GM19023 (cell line): ENCODE measurements at regions not wholly inside any gene's neighbourhood (a gene's known extent, or its start where the extent isn't known, plus 50 kb on each side); places are given as distances from the start of the nearest gene placed in this dataset.
"Not testable (repeated sequence)": the region's sequence is repeated elsewhere in the genome, so short reads cannot be mapped to it uniquely, and the experiment has no call there.

ENCODE experiments used
- ATAC-seq: cut with Tn5 transposase; IDR thresholded peaks from one replicate; pipeline ENCODE4 v1.9.1; 2021; ENCODE audit warnings: mild to moderate bottlenecking, moderate library complexity; ENCODE audit not compliant: unreplicated experiment

DNA sequence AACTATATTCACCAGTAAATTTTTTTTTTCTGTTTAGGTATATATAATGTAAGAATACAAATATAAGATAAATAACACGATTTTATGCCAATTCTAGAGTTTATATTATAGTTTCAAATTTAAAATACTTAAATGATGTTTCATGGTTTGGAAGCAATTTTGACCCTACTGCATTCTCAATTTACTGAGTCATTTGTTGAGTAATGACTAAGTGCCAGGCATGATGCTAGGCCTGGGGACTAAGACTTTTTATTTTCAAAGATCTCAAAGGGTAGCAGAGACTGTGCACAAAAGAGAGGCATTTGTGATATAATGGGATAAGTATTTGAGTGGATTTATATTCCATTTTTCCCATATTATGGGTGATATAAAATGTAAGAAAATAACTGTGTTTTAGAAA lies 78.9 kb upstream of the SMIM30 start:
- ATAC-seq, result no peak

DNA sequence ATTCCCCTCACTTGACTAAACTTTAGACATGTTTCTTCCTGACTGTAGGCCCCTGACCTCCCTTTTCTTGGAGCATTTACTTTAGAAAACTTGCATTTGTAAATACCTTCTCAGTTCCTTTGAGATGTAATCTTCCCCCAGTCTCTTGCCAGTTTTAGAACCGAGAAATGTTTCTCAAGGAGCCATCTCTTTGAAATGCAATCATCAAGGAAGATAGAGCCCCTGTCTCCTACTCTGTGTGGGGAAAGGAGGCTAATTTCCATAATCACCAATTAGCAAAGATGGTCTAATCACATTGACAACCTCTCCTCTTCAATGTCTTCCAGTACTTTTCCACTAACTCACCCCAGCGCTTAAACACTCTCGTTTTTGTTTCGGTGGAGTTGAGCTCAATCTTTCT lies 70.0 kb upstream of the SMIM30 start:
- ATAC-seq, result no peak

DNA sequence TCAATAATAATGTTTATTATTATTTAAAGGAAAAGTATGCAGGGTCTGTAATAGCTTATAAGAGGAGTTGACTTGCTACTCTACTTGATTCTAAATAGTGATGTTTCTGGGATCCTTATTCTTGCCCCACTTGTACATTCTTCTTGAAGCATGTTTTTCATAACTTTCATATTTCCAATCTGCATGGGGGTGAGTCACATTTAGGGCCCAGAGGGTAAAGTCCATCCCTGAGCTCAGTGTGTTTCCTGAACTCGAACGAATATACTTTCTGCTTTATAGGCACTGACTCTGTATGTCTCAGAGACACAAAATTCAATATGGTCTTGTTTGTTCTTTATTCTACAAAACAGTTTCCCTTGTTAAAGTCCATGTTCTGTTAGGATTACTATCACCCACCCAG lies 61.0 kb upstream of the SMIM30 start:
- no peak for ATAC-seq

DNA sequence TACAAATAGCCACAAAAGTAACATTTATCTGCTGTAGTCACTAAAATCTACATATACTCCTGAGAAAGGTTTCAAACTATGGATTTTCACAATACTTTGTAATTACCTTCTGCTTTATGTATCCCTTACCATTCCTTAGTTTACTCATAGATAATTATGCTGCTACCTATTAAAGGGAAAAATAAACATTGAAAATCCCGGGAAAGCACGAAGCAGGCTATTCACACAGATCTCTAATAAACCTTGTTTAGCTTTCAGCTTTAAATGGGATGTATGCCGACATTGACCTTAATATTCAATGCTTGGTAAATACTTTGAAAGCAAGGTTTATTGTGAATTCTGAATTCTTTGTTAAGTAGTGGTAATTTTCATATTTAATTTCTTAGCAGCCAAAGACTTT lies 58.5 kb upstream of the SMIM30 start:
- no peak for ATAC-seq

DNA sequence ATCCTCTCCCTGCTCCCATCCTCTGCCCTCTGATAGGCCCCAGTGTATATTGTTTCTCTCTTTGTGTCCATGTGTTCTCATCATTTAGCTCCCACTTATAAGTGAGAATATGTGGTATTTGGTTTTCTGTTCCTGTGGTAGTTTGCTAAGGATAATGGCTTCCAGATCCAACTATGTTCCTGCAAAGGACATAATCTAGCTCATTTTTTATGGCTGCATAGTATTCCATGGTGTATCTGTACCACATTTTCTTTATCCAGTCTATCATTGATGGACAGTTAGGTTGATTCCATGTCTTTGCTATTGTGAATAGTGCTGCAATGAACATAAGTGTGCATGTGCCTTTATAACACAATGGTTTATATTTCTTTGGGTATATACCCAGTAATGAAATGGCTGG lies 57.8 kb upstream of the SMIM30 start:
- ATAC-seq, result not testable (repeated sequence)

DNA sequence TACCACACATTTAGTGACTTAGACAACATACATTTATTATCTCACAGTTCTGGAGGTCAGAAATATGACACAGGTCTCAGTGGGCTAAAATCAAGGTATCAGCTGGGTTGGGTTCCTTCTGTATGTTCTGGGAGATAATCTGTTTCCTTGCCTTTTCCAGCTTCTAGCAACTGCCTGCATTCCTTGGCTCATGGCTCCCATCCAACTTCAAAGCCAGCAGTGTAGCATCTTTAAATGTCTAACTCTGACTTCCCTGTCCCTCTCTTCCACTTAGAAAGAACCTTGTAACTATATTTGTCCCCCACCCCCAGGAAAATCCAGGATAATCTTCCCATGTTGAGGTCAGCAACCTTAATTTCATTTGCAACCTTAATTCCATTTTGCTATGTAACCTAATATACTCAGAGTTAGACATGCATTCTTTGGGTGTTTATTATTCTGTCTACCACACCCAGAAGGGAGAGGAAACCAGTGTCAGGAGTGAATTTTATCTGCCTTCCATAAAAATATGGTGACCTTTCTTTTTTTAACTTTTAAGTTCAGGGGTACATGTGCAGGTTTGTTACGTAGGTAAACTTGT lies 57.3 kb upstream of the SMIM30 start:
- no peak for ATAC-seq

DNA sequence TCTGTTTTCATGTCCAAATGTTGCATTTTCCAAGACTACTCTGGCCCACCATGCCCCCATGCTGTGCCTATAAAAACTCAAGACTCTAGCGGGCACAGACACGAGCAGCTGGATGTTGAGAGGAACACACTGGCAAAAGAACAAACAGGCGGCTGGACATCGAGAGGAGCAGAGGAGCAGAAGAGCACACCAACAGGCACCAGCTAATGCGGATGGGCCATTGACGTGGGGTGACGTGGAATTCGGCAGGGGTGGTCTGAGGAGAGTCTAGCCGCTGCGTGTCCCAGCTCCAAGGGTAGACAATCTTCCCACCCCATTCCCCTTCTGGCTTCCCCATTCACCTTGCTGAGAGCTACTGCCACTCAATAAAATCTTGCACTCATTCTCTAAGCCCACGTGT lies 54.4 kb upstream of the SMIM30 start:
- no peak for ATAC-seq

DNA sequence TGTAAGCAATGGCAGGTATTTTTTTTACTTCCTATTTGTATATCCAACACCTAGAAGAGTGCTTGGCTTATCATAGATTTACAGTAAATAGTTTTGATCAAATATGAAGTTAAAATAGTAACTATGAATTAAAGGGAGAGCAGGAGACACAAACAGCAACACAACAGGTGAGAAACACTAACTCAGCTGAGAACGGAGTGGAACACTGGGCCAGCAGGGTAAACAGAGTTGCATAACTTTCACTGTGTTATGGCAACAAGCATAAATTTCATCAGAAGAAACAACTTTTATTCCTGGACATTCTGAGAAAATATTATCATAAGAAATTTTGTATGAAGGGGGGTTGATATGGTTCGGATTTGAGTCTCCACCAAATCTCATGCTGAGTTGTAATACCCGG lies 52.2 kb upstream of the SMIM30 start:
- ATAC-seq, result no peak
